SW480 (cell line): ENCODE measurements at regions not wholly inside any gene's neighbourhood (a gene's known extent, or its start where the extent isn't known, plus 50 kb on each side); places are given as distances from the start of the nearest gene placed in this dataset.

Experiments
- DNase-seq: peaks from one replicate; pipeline ENCODE4 v3.0.0-alpha.2; 2016; ENCODE audit warnings: low spot score

DNA sequence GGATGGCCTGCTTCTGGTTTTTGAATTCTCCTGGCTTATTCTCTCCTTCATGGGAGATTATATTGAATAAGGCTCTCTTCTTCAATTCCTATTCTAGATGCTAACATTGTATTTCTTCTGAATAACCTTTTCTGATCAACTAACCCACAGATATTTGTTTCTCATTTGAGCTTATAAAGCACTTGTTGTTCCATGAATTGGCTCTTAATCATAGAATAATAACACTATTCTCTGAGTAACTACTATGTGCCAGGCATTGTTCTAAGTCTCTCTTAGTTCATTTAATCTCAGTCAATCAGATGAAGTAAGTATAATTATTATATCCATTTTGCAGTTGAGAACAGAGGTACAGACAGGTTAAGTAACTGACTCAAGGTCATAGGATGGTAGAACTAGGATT is 136.3 kb upstream of the MLIP start:
- no peak for DNase-seq

DNA sequence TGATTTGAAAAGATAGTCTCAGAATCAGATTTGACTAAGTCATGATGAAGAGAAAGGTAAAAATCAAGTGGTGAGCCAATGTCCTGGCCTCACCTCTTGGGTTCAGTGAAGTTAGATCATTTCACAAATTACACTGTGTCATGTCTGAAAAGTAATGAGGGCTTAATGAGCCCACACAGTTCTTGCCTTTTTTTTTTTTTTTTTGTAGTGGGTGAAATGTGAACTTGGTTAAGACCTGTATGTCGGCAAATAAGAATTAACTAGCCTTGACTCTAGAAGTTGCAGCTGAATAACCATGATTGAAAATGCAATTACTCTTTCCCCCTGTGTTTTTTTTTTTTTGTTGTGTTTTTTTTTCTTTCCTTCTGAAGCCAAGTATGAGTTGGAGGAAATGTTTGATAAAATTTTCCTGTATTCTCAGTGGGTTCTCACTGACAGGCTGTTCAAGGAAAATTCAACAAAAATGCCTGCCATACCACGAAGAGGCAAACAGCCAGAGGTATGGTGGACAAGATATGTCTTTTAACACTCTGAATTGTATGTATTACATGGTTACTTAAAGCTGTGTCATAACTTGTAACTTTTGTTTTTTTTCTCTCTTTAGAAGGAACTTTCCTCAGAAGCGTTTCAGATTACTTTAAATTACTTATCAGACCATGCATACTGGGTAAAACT is 135.2 kb upstream of the MLIP start:
- no peak for DNase-seq

DNA sequence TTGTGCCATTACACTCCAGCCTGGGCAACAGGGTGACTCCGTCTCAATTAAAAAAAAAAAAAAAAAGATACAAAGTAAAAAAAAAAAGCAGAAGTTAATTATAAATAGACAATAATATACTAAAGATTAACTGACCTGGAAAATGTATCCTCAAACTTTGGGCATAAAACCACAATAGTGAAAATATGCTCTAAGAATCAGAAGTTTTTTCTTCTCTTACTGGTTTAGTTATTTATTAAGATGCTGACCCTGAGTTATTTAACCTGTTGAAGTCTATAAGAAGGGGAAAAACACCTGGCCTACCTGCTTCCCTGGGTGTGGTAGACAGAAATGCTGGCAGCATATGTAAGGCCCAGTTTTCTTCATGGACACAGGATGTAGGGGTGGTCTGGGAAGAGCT is 133.7 kb upstream of the MLIP start:
- DNase-seq, result no peak

DNA sequence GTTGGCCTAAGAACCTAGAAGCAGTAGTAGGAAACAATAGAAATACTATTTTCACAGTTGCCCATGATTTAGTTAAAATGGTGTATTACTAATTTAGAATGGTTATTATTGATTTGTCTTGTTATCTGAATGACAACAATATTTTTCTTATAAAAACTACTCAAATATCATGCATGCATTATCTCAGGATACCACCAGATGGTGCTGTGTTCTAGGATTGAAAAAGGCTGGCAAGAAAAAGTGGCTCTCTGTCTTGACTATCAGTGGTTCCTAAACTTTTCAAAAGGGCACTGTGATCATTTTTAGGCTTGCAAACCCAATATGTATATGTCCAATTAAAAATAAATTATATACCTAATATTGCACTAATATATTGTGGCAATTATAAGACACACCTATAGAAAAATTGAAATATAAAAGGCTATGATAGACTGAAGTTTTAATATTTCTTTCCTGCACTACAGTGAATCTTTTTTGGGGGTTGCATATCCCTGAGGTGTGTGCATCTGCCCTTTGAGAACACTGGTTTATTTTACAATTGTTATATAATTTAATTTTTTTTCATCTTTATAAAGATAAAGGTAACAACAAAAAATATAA is 131.7 kb upstream of the MLIP start:
- peak; percentile 11 for DNase-seq

DNA sequence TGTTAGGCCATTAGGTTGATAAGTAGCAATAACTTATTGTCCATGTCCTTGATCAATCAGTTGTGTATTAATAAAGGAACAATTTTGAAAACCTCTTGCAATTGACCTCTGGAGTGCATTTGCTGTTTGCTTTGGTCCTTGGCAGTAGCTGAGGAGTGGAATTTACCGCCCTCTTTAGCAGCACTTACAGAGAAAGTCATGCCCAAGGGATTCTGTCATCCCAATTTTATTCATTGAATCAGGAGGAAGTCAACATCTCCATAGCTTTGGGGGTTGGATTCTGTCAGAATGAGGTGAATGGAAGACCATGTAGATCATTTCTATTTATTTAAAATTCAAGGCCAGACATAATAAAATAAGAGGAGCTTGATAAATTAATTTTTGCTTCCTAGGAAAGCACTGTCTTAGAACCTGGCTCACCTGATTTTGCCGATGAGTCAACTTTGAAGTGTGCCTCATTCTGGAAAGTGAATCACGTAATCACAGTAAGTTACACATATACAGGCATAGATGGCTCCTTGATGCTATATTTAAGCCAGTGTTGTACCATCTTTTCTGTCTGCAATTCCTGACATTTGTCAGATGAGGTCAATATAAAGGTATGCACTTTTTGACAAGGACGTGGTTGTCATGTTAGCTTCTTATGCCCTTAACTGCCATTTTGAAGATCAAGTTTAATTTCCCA is 128.7 kb upstream of the MLIP start:
- no peak for DNase-seq

DNA sequence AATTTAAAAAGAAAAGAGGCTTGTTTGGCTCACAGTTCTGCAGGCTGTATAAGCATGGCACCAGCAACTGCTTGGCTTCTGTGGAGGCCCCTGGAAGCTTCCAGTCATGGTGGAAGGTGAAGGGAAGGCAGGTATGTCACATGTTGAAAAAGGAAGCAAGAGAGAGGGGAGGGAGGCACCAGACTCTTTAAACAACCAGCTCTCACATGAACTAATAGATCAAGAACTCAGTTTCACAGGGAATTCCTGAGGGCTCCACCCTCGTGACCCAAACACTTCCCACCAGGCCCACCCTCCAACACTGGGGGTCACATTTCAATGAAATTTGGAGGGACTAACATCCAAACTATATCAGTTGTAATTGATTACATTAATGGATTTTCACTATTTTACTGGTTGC is 127.9 kb upstream of the MLIP start:
- no peak for DNase-seq

DNA sequence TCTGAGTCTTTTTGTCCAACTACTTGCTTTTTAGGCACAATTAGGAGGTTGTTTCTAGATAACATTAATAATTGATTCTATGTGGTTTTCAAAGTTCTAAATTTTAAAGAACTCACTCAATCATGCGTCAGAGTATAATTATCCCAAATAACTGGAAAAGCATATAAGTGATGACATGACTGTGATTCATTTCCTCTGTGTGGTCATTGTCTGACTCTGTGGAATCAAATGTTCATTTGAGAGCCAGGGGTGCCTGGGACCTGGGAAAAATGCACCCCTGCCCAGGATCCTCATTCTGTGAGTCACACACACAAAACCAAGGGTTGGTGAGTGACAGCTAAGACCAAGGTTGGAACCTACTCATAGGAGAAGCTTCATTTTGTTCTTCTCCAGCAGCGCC is 127.1 kb upstream of the MLIP start:
- peak; percentile 47 for DNase-seq

DNA sequence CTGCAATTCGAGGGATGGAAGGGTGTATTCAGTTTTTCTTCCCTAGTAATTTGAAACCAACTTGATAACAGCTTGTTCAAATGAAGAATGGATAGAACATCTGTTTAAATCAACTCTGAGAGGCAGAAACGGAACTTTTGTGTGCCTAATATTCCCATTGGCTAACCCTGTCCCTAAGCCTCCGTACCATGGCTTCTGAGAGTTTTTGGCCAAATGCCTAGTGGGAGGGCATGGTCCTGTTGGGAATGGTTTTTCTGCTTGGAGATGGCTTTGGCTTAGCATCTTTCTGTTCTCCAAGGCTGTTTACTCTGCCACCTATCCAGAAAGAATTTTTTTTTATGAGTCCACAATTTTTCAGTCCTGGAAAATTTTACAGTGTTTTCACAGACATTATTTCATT is 126.7 kb upstream of the MLIP start:
- DNase-seq, result no peak

DNA sequence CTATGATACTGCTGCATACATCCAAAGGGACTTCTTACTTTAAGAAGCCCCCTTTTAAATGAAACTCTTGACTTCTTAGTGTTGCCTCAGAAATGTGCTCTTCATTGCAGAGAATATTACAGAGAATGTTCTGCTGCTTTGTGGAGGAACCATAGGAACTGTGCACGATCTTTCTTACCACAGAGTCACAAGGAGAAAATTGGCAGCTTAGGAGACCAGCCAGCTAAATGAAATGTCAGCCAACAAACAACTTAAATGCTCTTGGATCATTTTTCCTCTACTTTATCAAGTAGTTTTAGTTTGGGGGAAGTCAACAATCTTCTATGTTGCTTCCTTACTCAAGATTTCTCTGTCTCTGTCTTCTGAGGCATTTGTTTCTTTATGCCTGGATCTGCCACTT is 125.9 kb upstream of the MLIP start:
- DNase-seq, result no peak

DNA sequence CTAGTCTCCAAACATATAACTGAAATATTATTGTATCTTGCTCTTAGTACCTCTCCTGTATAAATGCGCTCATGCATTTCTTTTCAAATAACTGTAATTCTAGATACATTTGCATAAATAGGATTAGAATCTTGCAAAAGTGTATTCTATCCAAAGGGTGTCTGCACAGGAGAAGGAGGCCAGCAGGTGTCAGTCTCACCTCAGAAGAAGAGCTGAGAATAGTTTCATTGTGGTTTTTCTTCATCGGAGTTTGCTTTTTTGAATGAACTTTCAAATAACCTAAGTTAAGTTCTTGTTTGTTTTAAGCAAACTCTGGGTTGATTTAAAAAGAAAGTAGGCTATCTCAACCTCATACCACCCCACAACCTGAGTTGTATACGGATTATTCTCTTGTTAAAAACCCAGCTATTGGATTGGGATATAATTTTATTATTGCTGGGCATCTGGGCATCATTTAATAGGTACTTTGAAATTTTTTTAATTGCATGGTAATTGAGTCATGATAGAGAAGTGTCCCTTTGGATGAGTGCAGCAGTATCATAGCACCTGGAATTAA is 125.0 kb upstream of the MLIP start:
- DNase-seq, result peak; percentile 31

DNA sequence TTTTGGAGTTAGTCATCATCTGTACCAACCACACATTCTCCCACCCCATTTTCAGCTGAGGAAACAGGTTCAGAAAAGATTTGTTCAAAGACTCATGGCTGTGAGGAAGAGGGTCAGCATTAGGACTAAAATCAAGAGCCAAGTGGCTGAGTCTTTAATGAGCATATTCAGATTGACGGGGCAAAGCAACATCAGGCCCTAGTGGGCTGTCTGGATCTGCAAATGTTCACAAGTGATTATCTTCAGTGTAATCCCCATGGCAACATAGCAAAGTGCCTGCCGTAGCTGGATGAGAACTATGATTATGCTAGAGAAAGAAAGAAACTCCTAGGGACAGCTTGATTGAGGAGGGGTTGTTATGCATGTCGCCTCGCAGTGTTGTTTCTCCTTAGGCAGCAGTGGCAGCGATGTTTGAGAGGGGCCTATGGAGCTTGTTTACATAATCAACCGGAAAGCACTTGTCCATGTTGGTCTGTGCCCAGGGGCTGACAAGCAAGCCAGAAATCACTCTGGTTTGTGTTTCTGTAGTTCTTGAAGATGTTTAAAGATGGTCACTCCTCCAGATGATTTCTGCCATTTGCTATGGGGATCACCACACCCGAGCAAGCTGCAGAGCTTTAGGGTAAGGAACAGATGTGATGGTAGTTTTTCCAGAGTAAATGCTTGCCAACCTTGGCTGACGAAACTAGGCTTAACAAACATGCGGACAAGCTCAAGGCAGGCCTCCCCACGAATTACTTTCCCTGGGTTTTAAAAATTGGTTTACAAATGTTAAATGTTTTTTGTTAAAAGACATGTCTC is 124.3 kb upstream of the MLIP start:
- DNase-seq, result no peak

DNA sequence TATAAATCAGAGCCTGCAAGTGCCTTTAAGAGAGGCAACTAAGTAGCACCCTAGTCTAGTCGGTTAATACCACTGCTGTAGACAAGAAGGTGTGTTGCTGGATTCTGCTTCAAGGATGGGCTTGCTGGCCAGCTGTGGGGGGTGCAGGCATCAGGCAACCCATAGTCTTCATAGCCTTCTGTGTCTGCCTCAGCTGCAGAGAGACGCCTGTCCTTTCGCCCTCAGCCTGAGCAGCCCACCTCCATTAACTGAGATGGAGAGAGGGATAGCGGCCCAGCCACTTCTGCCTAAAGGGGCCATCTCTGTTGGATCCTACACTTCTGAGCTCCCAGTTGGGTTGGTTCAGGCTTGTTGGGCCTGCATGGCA is 123.7 kb upstream of the MLIP start:
- DNase-seq, result no peak

DNA sequence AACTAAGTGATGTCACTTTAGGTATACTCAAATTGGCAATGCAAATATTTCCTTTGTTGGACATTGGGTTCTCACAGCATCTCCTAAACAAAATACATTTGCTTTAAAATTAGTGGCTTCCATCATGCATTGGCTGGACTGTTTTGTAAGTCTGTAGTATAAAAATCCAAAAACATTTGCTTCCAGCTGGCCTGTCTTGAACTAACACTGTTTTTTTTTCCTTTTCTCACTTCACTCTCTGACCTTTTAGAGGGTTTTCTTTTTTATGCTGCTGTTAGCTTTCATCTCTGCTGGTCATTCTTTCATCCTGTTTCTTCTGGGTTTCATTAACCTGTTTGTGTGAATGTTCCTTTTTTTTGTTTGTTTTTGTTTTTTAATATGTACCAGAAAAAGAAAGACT is 121.7 kb upstream of the MLIP start:
- DNase-seq, result no peak

DNA sequence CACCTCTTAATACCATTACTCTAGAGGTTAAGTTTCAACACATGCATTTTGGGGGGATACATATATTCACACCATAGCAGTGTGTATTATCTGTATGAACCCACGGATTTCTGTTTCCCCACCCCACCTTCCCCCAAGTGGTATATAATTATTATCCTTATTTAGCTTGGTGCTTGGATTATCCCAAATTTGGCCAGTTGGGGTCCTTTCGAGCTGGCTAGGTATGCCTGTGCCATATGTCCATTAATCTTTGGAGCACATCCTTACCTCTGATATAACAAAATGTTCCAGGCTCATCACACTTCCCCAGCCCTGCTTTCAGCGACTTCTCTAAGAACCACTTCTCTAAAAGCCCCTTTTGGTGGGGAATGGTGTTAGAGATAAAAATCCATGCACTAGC is 118.7 kb upstream of the MLIP start:
- DNase-seq, result no peak

DNA sequence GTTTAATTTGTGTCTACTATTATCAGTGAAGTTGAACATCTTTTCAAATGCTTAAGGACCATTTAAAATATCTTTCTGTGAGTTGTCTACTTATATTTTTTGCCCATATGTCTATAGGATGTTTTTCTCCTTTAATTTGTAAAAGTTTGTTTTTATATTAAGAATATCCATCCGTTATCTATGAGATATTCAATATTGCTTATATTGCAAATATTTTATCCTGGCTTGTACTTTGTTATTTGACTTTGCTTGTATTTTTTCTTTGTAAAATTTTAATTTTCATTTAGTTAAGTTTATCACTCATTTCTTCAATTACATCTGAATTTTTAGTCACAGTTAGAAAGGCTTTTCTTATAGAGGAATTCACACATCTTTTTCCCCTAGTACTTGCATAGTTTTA is 117.0 kb upstream of the MLIP start:
- no peak for DNase-seq

DNA sequence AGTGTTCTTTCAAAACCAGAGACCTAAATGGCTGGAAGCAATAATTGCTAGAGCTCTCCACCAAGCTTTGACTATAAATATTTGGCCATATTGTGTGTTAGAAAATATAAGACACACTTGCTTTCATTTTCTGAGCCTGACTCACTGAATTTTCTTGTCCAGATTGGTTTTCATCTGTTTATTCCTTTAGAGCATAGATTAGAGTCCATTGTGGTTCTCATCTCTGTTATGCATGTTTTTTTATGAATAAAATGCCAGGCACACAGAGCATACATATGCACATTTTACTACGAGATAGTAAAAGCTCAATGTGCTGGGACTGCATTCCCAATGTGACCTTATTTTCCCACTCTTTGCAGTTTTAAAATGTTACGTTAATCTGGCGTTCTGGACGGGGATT is 115.3 kb upstream of the MLIP start:
- no peak for DNase-seq

DNA sequence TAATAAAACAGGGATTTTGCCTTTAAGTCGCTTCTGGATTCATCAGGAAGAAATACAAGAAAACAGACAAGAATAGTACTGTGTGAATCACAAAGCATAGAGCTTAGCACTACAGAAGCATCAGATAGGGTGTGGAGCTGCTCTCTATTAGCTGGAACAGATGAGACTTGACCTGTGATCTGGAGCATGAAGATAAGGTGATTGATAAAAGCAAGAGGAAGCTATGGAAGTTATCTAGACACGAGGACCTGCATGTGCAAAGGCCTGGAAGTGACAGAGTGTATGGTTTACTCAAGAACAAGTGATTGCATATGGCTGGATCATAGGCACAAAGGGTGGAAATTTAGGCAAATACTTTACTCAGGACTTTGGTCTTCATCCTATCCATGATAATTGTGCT is 112.9 kb upstream of the MLIP start:
- DNase-seq, result no peak

DNA sequence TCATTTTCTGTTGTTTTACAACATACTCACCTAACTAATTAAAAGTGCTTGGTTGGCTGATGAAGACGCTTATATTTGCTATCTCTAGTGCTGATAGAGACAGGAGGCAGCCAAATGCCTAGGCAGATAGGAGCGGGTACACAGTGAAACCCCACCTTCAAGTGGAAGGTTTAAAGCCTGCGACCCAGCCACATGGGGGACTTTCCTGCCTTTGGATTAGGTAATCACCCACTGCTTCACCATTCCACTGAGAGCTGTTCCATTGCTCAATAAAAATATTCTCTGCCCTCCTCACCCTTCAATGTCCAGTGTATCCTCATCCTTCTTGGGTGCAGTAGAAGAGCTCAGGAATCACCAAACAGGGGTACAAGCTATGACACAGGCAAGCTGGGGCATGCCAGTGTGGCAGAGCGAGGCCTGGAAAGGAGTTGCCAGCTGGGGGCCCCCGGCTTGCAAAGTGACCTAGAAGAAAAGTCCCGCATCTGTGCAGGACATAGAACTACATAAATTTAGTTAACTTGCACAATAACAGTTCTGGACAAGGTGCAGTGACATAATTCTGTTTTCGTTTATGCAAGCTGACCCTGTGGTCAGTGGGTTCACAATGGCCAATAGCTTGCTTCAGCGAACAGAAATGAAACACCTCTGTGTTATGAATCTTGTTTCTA is 112.0 kb upstream of the MLIP start:
- DNase-seq, result no peak

DNA sequence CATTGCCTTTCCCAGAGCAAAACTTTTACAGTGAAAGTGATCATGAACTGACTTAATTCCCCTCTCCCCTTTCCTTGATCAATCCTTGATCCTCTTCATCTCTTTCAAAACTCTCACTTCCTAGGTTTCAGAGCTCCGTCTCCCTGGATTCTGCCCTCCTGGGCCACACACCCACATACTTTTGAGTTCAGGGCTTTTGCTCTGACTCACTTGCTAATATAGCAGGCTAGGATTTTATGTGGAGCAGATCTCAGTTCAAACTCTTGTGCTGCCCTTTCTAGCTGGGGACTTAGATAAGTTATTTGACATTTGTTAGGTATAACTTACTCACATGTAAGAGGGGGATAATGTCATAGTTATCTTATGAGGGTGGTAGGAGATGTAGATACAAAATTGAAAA is 109.1 kb upstream of the MLIP start:
- DNase-seq, result no peak

DNA sequence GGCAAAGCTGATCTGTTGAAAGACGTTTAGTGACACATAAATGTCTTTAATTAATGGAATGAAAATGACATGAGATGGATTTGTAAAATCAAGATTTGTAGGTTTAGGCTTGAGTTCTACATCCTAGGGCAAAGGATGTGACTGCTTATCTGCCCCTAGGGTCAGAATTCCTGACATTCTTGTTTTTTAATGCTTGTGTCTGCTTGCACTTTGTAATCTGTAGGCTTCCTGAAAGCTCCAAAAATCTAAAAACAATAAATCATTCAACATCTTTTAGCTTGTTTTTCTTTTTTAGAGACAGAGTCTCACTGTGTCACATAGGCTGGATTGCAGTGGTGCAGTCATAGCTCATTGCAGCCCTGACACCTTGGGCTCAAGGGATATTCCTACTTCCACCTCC is 107.9 kb upstream of the MLIP start:
- no peak for DNase-seq

DNA sequence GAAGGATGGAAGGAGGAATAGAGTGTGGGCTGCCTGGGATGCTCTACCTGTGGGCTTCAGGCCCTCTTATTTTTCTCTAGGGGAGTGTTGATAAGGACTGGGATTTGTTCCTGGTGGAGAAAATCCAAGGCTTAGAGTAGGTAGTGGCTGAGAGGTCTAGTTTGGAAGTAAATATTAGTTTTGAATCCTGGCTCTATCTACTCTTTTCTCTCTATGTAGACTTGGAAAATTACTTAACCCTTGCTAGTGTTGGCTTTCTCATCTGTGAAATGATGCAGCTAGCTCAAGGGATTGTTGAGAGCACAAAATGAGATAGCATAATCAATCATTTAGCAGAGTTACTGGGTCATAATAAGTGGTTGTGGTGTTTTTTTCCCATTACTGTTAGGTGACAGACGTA is 102.7 kb upstream of the MLIP start:
- DNase-seq, result no peak

DNA sequence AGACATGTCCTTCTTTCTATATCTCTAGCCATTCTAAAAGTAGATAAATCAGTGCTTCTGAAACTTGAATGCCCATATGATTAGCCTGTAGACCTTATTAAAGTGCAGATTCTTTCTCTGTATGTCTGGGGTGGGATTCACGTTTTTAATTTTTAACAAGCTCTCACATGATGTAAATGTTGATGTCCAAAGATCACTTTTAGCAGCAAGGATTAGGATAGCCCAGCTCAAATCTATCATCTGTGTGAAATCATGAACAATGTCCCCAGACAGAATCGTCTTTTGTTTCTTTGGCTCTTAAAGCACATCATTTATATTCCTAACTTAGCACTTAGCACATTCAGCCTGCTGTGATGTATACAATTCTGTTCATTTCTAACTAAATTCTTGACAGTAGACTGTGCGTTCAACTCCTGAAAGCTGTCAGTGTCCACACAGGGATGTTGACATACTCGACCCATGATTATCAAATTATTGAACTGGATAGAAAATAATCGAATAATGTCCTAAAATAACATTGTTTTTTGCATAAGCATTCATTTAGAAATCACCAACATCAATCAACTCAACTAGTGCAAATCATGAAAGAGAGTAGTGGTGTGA is 102.1 kb upstream of the MLIP start:
- no peak for DNase-seq
